ENCODE measurements at regions not wholly inside any gene's neighbourhood (a gene's known extent, or its start where the extent isn't known, plus 50 kb on each side); places are given as distances from the start of the nearest gene placed in this dataset.
A peak's percentile ranks its signal among the peaks of the same experiment; 100 is the strongest.

DNA sequence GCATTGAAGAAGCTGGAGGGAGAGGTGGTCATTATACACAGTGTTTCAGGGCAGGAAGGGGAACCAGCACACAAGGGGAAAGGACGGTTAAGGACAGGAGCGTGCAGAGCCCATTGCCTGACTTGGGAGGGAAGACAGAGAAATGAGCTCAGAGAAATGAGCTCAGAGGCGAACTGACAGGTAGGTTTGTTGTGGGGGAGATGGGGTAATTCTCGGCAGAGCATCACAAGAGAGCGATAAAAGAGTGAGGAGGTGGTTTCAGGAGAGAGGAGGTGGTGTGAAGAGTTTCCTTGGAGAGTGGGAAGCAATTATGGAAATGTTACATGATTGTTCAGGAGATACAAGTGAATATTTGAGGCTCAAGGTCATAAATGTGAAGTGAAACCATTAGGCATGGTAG, 61.0 kb downstream of the MRGPRX1 start:
- no peak for TF ChIP-seq ZFX (IDR thresholded peaks at IDR 0.05)
- TF ChIP-seq, protein P1, sequence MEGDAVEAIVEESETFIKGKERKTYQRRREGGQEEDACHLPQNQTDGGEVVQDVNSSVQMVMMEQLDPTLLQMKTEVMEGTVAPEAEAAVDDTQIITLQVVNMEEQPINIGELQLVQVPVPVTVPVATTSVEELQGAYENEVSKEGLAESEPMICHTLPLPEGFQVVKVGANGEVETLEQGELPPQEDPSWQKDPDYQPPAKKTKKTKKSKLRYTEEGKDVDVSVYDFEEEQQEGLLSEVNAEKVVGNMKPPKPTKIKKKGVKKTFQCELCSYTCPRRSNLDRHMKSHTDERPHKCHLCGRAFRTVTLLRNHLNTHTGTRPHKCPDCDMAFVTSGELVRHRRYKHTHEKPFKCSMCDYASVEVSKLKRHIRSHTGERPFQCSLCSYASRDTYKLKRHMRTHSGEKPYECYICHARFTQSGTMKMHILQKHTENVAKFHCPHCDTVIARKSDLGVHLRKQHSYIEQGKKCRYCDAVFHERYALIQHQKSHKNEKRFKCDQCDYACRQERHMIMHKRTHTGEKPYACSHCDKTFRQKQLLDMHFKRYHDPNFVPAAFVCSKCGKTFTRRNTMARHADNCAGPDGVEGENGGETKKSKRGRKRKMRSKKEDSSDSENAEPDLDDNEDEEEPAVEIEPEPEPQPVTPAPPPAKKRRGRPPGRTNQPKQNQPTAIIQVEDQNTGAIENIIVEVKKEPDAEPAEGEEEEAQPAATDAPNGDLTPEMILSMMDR (conservative IDR thresholded peaks at IDR 0.05): no peak
- no peak overlapping the region for H3K27ac ChIP-seq

DNA sequence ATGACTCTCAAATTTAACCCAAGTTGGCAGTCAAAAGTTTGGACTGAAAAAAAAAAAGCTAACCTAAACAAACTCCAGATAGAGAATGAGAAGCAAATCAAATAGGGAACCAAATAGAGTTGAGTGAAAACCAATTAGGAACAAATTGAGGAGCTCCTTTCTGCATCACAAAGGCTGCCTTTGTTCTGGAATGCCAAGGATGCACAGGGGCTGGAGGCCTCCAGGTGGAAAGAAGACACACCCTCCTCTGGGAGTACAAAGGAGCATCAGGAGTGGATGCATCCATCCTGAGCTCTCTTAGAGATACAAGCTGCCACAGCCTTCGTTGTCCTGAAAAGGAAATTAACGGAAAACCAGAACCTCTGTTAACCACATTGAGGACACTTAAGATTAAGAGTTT, 73.3 kb downstream of the MRGPRX1 start:
- TF ChIP-seq, protein P1 (conservative IDR thresholded peaks at IDR 0.05): no peak
- no peak for TF ChIP-seq ZFX (IDR thresholded peaks at IDR 0.05)
- H3K27ac ChIP-seq: no peak overlapping the region

DNA sequence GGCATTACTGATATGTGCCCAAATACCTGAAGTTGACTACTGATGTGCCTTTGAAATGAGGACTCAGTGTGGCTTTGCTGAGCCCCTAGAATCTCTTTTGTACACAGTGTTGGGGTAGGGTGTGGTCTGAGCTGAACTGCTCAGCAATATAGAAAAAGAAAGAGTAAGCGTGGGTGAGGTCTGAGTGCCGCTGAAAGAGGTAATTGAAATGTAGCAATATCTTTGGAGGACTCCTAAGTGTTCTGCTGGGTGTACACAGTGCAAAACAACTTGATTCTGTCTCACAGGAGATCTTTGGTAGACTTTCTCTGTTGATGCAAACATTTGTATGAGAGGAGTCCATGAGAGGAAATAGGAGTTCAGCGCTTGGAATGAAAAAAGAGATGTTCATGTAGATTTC, 73.7 kb upstream of the PTPN5 start:
- no peak for TF ChIP-seq ZFX (IDR thresholded peaks at IDR 0.05)
- TF ChIP-seq, protein P1 (conservative IDR thresholded peaks at IDR 0.05): no peak
- no peak overlapping the region for H3K27ac ChIP-seq

DNA sequence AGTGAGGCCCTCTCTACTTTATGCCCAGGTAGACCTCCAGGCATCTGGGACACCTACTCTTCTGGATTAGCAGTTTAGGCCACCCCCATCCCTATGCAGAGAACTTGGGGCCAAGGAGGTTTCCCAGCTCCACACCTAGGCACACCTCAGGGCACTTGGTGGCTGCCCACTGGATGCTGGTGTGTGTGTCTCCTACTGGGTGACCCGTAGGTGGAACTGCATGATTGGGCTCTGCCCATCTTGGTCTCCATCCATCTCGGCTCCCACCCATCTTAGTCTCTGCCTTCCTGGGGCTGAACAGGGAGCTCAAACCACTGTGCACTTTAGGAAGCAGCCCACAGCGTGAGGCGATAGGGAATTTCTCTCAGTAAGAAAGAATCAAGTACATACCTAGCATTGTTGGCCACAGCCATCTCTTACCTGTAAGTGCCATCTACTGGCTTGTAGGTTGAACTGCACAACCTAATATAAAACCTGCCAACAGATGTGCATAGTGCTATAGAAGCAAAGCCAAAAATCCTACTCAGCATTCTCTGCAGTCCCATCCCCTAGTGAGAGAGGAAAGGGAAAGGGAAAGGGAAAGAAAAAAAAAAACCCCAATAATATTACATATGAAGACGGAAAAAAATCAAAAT, 61.6 kb upstream of the PTPN5 start:
- H3K27ac ChIP-seq: no peak overlapping the region
- TF ChIP-seq, protein P1 (conservative IDR thresholded peaks at IDR 0.05): peak; percentile 84
- no peak for TF ChIP-seq ZFX (IDR thresholded peaks at IDR 0.05)

DNA sequence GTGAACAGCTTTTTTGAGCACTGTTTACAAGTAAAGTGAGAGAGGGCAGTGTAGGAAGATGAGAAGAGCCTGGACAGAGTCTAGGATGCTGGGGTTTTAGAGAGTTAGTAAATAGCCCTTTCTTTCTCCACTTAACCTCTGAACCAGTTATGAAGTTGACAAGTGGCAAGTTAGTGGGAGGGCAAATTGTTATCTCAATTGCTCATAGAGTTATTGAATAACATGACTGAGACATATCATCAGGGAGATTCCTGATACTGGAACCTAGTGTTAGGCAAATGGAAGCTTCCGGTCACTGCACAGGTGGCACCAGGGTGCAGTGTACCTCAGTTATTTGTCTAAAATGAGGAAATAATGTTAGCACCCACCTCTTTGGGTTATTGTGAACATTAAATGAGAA, 57.8 kb upstream of the PTPN5 start:
- TF ChIP-seq, protein P1 (conservative IDR thresholded peaks at IDR 0.05): no peak
- no peak for TF ChIP-seq ZFX (IDR thresholded peaks at IDR 0.05)
- H3K27ac ChIP-seq: no peak overlapping the region

DNA sequence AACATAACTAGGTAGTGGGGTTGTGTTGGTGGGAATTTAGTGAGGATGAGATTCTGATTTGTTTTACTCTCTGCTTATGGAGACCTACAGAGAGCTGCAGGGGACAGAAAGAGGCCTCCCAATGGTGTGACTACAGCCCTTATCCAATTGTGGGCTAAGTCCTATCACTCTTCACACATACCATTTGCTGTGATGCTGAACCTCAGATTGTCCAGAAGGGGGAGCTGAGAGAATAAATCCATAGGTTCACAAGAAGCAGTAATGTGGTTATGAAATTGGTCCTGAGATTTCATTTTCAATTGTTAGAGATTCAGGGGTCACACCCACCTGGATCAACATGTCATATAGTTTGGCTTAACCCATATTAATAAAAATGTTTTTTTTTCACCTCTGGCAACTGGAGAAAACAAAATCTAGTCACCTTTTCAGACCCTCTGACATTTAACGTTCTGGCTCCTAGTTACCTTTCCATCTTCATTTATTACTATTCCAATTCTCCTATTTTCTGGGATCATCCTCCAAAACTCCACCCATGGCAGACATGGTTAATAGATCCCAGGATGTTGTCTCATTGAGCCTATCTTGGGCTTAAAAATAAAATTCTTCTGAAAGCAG, 53.3 kb upstream of the PTPN5 start:
- no peak overlapping the region for H3K27ac ChIP-seq
- TF ChIP-seq ZFX (IDR thresholded peaks at IDR 0.05): no peak
- TF ChIP-seq, protein P1 (conservative IDR thresholded peaks at IDR 0.05): peak; percentile 85

Data from C4-2B (cell line).